ENCODE measurements at regions not wholly inside any gene's neighbourhood (a gene's known extent, or its start where the extent isn't known, plus 50 kb on each side); places are given as distances from the start of the nearest gene placed in this dataset.

DNA sequence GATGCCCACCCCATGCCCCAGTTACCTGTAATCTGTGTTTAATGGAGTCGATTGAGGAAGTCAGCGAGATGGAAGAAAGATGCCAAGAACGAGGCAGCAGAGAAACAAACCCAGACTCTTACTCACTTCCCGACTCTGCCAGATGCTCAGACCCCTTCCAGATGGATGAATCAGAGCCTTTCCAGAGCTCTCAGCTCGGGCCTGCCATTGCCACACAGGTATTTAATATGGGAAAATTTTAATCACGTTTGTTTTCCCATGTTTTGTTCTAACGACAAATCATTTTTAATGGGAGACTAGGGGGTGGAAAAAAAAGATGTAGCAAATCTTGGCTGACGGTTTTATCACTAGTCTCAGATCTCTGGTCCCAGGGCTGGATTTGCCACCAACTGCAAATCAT, 72.5 kb upstream of the SRRM4 start (continued):
- TF ChIP-seq, protein P1, sequence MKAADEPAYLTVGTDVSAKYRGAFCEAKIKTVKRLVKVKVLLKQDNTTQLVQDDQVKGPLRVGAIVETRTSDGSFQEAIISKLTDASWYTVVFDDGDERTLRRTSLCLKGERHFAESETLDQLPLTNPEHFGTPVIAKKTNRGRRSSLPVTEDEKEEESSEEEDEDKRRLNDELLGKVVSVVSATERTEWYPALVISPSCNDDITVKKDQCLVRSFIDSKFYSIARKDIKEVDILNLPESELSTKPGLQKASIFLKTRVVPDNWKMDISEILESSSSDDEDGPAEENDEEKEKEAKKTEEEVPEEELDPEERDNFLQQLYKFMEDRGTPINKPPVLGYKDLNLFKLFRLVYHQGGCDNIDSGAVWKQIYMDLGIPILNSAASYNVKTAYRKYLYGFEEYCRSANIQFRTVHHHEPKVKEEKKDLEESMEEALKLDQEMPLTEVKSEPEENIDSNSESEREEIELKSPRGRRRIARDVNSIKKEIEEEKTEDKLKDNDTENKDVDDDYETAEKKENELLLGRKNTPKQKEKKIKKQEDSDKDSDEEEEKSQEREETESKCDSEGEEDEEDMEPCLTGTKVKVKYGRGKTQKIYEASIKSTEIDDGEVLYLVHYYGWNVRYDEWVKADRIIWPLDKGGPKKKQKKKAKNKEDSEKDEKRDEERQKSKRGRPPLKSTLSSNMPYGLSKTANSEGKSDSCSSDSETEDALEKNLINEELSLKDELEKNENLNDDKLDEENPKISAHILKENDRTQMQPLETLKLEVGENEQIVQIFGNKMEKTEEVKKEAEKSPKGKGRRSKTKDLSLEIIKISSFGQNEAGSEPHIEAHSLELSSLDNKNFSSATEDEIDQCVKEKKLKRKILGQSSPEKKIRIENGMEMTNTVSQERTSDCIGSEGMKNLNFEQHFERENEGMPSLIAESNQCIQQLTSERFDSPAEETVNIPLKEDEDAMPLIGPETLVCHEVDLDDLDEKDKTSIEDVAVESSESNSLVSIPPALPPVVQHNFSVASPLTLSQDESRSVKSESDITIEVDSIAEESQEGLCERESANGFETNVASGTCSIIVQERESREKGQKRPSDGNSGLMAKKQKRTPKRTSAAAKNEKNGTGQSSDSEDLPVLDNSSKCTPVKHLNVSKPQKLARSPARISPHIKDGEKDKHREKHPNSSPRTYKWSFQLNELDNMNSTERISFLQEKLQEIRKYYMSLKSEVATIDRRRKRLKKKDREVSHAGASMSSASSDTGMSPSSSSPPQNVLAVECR (CRISPR knock-in tag; IDR thresholded peaks at IDR 0.05; ENCODE audit: borderline replicate concordance) = no peak
- no peak for TF ChIP-seq RERE (CRISPR knock-in tag; IDR thresholded peaks at IDR 0.05; ENCODE audit: low read depth)
- no peak for TF ChIP-seq HNRNPL (IDR thresholded peaks at IDR 0.05; ENCODE audit: low read depth, low read length)
- TF ChIP-seq FUBP1 (CRISPR knock-in tag; IDR thresholded peaks at IDR 0.05; ENCODE audit: borderline replicate concordance) = no peak
